CD8-positive, alpha-beta memory T cell (primary cell): ENCODE measurements at regions not wholly inside any gene's neighbourhood (a gene's known extent, or its start where the extent isn't known, plus 50 kb on each side); places are given as distances from the start of the nearest gene placed in this dataset.

Experiments
- CTCF ChIA-PET: fragments of 350-600 bp; sonication (Branson Sonifier 250); formaldehyde crosslinking; loops from one replicate; lab custom pipeline; 2021; ENCODE audit warnings: antibody characterized with exemption; lab: Charles Lee
- POLR2A ChIA-PET: fragments of 350-600 bp; sonication (Branson Sonifier 250); formaldehyde crosslinking; loops from one replicate; lab custom pipeline; 2021; ENCODE audit warnings: antibody characterized with exemption; lab: Charles Lee
- DNase-seq, 5 donors: peaks; one replicate each; pipeline versions ENCODE4 v3.0.0 to v3.0.0-alpha.2; 2020 to 2022; ENCODE audit warnings: mixed read lengths in 1 of 5
- H3K27ac ChIP-seq: one replicate; pipeline ENCODE4 v1.7.0; 2013; ENCODE audit warnings: low read depth, mild to moderate bottlenecking, low read length, moderate library complexity
- H3K27me3 ChIP-seq: 2 replicates; pipeline ENCODE4 v1.7.0; 2013; ENCODE audit warnings: low read length, mild to moderate bottlenecking; ENCODE audit not compliant: insufficient read depth, poor library complexity, severe bottlenecking
- H3K36me3 ChIP-seq: 2 replicates; pipeline ENCODE4 v1.7.0; 2013; ENCODE audit warnings: mild to moderate bottlenecking, low read length, moderate library complexity; ENCODE audit not compliant: insufficient read depth
- H3K4me1 ChIP-seq: 2 replicates; pipeline ENCODE4 v1.7.0; 2013; ENCODE audit warnings: mild to moderate bottlenecking, low read length, moderate library complexity; ENCODE audit not compliant: insufficient read depth
- H3K4me3 ChIP-seq: 2 replicates; pipeline ENCODE4 v1.7.0; 2013; ENCODE audit warnings: mild to moderate bottlenecking, low read length
- H3K9me3 ChIP-seq: 2 replicates; pipeline ENCODE4 v1.7.0; 2013; ENCODE audit warnings: mild to moderate bottlenecking, low read length
- H3K27ac Mint-ChIP-seq, 8 donors: one replicate each; pipeline ENCODE4 v1.8.0; 2020 to 2021; ENCODE audit warnings: mixed read lengths in 8 of 8, mild to moderate bottlenecking in 6 of 8, inconsistent platforms in 3 of 8, moderate library complexity in 3 of 8
- H3K27me3 Mint-ChIP-seq, 2 donors: one replicate each; pipeline ENCODE4 v1.8.0; 2020 to 2021; ENCODE audit warnings: mixed read lengths in 2 of 2, mild to moderate bottlenecking in 1 of 2, moderate library complexity in 1 of 2
- H3K36me3 Mint-ChIP-seq, 3 donors: one replicate each; pipeline ENCODE4 v1.8.0; 2020 to 2021; ENCODE audit warnings: mixed read lengths in 3 of 3, inconsistent platforms in 1 of 3, mild to moderate bottlenecking in 1 of 3
- H3K4me1 Mint-ChIP-seq, 3 donors: one replicate each; pipeline ENCODE4 v1.8.0; 2020 to 2021; ENCODE audit warnings: mixed read lengths in 3 of 3, inconsistent platforms in 1 of 3, mild to moderate bottlenecking in 1 of 3
- H3K4me3 Mint-ChIP-seq, 7 donors: one replicate each; pipeline ENCODE4 v1.8.0; 2020 to 2021; ENCODE audit warnings: mixed read lengths in 7 of 7, mild to moderate bottlenecking in 6 of 7, moderate library complexity in 4 of 7, inconsistent platforms in 2 of 7
- H3K9me3 Mint-ChIP-seq, 5 donors: one replicate each; pipeline ENCODE4 v1.8.0; 2020 to 2022; ENCODE audit warnings: mixed read lengths in 5 of 5, mild to moderate bottlenecking in 3 of 5, moderate library complexity in 2 of 5, inconsistent platforms in 1 of 5

GRCh38 chr17:55829995-55830612, 79.3 kb downstream of the PCTP start:
- Mint-ChIP-seq H3K4me3 (no peak overlapping the region), H3K36me3 (no peaks in the 10 kb centered on the region), H3K9me3 (peaks cover 0 to 3% (median 0%) of the 10 kb centered on the region in 5 donors), H3K27me3 (peaks cover 0 to 2% of the 10 kb centered on the region in 2 donors), H3K27ac (no peak overlapping the region), H3K4me1 (no peaks in the 10 kb centered on the region)
- no peak for DNase-seq
- no peaks in the 10 kb centered on the region for H3K9me3 ChIP-seq
- no peaks in the 10 kb centered on the region for H3K36me3 ChIP-seq
- CTCF ChIA-PET: no interaction called here
- POLR2A ChIA-PET: no interaction called here
- H3K4me3 ChIP-seq: no peak overlapping the region
- no peaks in the 10 kb centered on the region for H3K27me3 ChIP-seq
- no peaks in the 10 kb centered on the region for H3K4me1 ChIP-seq
- no peak overlapping the region for H3K27ac ChIP-seq

- Mint-ChIP-seq H3K27ac (no peak overlapping the region), H3K36me3 (no peaks in the 10 kb centered on the region), H3K9me3 (peaks cover 0 to 3% (median 0%) of the 10 kb centered on the region in 5 donors), H3K4me1 (no peaks in the 10 kb centered on the region), H3K27me3 (peaks cover 0 to 2% of the 10 kb centered on the region in 2 donors), H3K4me3 (no peak overlapping the region)
- ChIA-PET CTCF (no interaction called here), POLR2A (no interaction called here)
- H3K27me3 ChIP-seq: no peaks in the 10 kb centered on the region
- H3K36me3 ChIP-seq: no peaks in the 10 kb centered on the region
- DNase-seq: no peak
- H3K4me1 ChIP-seq: no peaks in the 10 kb centered on the region
- no peak overlapping the region for H3K27ac ChIP-seq
- H3K4me3 ChIP-seq: no peak overlapping the region
- no peaks in the 10 kb centered on the region for H3K9me3 ChIP-seq
Observed at GRCh38 chr17:55830699-55831471, 80.0 kb downstream of the PCTP start.

- Histone ChIP-seq H3K27me3 (no peaks in the 10 kb centered on the region), H3K27ac (no peak overlapping the region), H3K36me3 (no peaks in the 10 kb centered on the region), H3K9me3 (no peaks in the 10 kb centered on the region), H3K4me3 (no peak overlapping the region), H3K4me1 (no peaks in the 10 kb centered on the region)
- POLR2A ChIA-PET: no interaction called here
- no peak overlapping the region for H3K4me3 Mint-ChIP-seq
- H3K27ac Mint-ChIP-seq: no peak overlapping the region
- DNase-seq: no peak
- no peaks in the 10 kb centered on the region for H3K4me1 Mint-ChIP-seq
- CTCF ChIA-PET: no interaction called here
- peaks cover 0 to 2% of the 10 kb centered on the region in 2 donors for H3K27me3 Mint-ChIP-seq
- peaks cover 0 to 6% (median 3%) of the 10 kb centered on the region in 5 donors for H3K9me3 Mint-ChIP-seq
- no peaks in the 10 kb centered on the region for H3K36me3 Mint-ChIP-seq
Observed at GRCh38 chr17:55833306-55833705, 82.5 kb downstream of the PCTP start.

GRCh38 chr17:55842405-55843158, 91.7 kb downstream of the PCTP start:
- H3K9me3 ChIP-seq: no peaks in the 10 kb centered on the region
- Mint-ChIP-seq H3K27ac (no peak overlapping the region), H3K36me3 (no peaks in the 10 kb centered on the region), H3K4me3 (no peak overlapping the region), H3K4me1 (no peaks in the 10 kb centered on the region), H3K9me3 (peaks cover 0 to 6% (median 2%) of the 10 kb centered on the region in 5 donors), H3K27me3 (peaks cover 14 to 19% of the 10 kb centered on the region in 2 donors)
- H3K4me3 ChIP-seq: no peak overlapping the region
- ChIA-PET CTCF (no interaction called here), POLR2A (no interaction called here)
- no peak for DNase-seq
- no peaks in the 10 kb centered on the region for H3K36me3 ChIP-seq
- no peak overlapping the region for H3K27ac ChIP-seq
- H3K27me3 ChIP-seq: no peaks in the 10 kb centered on the region
- H3K4me1 ChIP-seq: no peaks in the 10 kb centered on the region

- Mint-ChIP-seq H3K4me3 (no peak overlapping the region), H3K9me3 (peaks cover 0 to 2% (median 2%) of the 10 kb centered on the region in 5 donors), H3K27me3 (peaks cover 14 to 19% of the 10 kb centered on the region in 2 donors), H3K36me3 (no peaks in the 10 kb centered on the region), H3K27ac (no peak overlapping the region), H3K4me1 (no peaks in the 10 kb centered on the region)
- Histone ChIP-seq H3K27me3 (no peaks in the 10 kb centered on the region), H3K4me1 (no peaks in the 10 kb centered on the region), H3K4me3 (no peak overlapping the region), H3K27ac (no peak overlapping the region), H3K36me3 (no peaks in the 10 kb centered on the region), H3K9me3 (no peaks in the 10 kb centered on the region)
- no peak for DNase-seq
- POLR2A ChIA-PET: no interaction called here
- CTCF ChIA-PET: no interaction called here
Observed at GRCh38 chr17:55843785-55844184, 92.9 kb downstream of the PCTP start.

- ChIA-PET CTCF (no interaction called here), POLR2A (no interaction called here)
Observed at GRCh38 chr17:55845385-55845784, 94.5 kb downstream of the PCTP start.

GRCh38 chr17:55846745-55847144, 95.9 kb downstream of the PCTP start:
- H3K9me3 Mint-ChIP-seq: peaks cover 0 to 2% (median 2%) of the 10 kb centered on the region in 5 donors
- H3K27me3 ChIP-seq: no peaks in the 10 kb centered on the region
- POLR2A ChIA-PET: no interaction called here
- H3K36me3 Mint-ChIP-seq: no peaks in the 10 kb centered on the region
- H3K36me3 ChIP-seq: no peaks in the 10 kb centered on the region
- H3K4me1 Mint-ChIP-seq: no peaks in the 10 kb centered on the region
- H3K27ac ChIP-seq: no peak overlapping the region
- no peak overlapping the region for H3K4me3 ChIP-seq
- no peaks in the 10 kb centered on the region for H3K4me1 ChIP-seq
- CTCF ChIA-PET: no interaction called here
- H3K4me3 Mint-ChIP-seq: no peak overlapping the region
- peaks cover 14 to 19% of the 10 kb centered on the region in 2 donors for H3K27me3 Mint-ChIP-seq
- H3K9me3 ChIP-seq: no peaks in the 10 kb centered on the region
- H3K27ac Mint-ChIP-seq: no peak overlapping the region
- no peak for DNase-seq

More at GRCh38 chr17:55845385-55845784, 94.5 kb downstream of the PCTP start:
- Histone ChIP-seq H3K27me3 (no peaks in the 10 kb centered on the region), H3K27ac (no peak overlapping the region), H3K4me3 (no peak overlapping the region), H3K9me3 (no peaks in the 10 kb centered on the region), H3K4me1 (no peaks in the 10 kb centered on the region), H3K36me3 (no peaks in the 10 kb centered on the region)
- Mint-ChIP-seq H3K4me3 (no peak overlapping the region), H3K27ac (no peak overlapping the region), H3K36me3 (no peaks in the 10 kb centered on the region), H3K9me3 (peaks cover 0 to 2% (median 2%) of the 10 kb centered on the region in 5 donors), H3K4me1 (no peaks in the 10 kb centered on the region), H3K27me3 (peaks cover 14 to 19% of the 10 kb centered on the region in 2 donors)
- DNase-seq: no peak

- CTCF ChIA-PET: no interaction called here
- Mint-ChIP-seq H3K27me3 (peaks cover 0 to 1% of the 10 kb centered on the region in 2 donors), H3K36me3 (no peaks in the 10 kb centered on the region), H3K4me1 (no peaks in the 10 kb centered on the region), H3K27ac (no peak overlapping the region), H3K4me3 (no peak overlapping the region), H3K9me3 (no peaks in the 10 kb centered on the region)
- Histone ChIP-seq H3K4me1 (no peaks in the 10 kb centered on the region), H3K4me3 (no peak overlapping the region), H3K36me3 (no peaks in the 10 kb centered on the region), H3K27me3 (no peaks in the 10 kb centered on the region), H3K9me3 (no peaks in the 10 kb centered on the region), H3K27ac (no peak overlapping the region)
- no peak for DNase-seq
- POLR2A ChIA-PET: no interaction called here
Observed at GRCh38 chr17:55852734-55853133, 101.9 kb downstream of the PCTP start.
